Hepatocyte (in vitro differentiated cells): ENCODE measurements at regions not wholly inside any gene's neighbourhood (a gene's known extent, or its start where the extent isn't known, plus 50 kb on each side); places are given as distances from the start of the nearest gene placed in this dataset.
A peak's percentile ranks its signal among the peaks of the same experiment; 100 is the strongest.
"Not testable (repeated sequence)": the region's sequence is repeated elsewhere in the genome, so short reads cannot be mapped to it uniquely, and the experiment has no call there.

Source experiments
- DNase-seq: peaks from one replicate; pipeline ENCODE4 v3.0.0-alpha.2; 2016; ENCODE audit warnings: low spot score
- H2AFZ ChIP-seq: fragments of 200-600 bp; sonication (generic); 2 replicates; pipeline ENCODE4 v1.6.0; 2016; ENCODE audit warnings: antibody characterized with exemption, mild to moderate bottlenecking
- H3K27ac ChIP-seq: fragments of 200-600 bp; sonication (generic); 2 replicates; pipeline ENCODE4 v1.5.1; 2016; ENCODE audit warnings: mild to moderate bottlenecking
- H3K27me3 ChIP-seq: fragments of 200-600 bp; sonication (generic); 2 replicates; pipeline ENCODE4 v1.6.1; 2016
- H3K36me3 ChIP-seq: fragments of 200-600 bp; sonication (generic); replicated peaks from 2 replicates; pipeline ENCODE4 v1.5.1; 2016; ENCODE audit warnings: low read depth; ENCODE audit not compliant: insufficient read depth
- H3K4me1 ChIP-seq: fragments of 200-600 bp; sonication (generic); 2 replicates; pipeline ENCODE4 v1.5.1; 2016; ENCODE audit warnings: mild to moderate bottlenecking, moderate library complexity; ENCODE audit not compliant: insufficient read depth
- H3K4me2 ChIP-seq: fragments of 200-600 bp; sonication (generic); 2 replicates; pipeline ENCODE4 v1.6.0; 2016
- H3K4me3 ChIP-seq: fragments of 200-600 bp; sonication (generic); 2 replicates; pipeline ENCODE4 v1.5.1; 2016; ENCODE audit warnings: mild to moderate bottlenecking
- H3K79me2 ChIP-seq: fragments of 200-600 bp; sonication (generic); 2 replicates; pipeline ENCODE4 v1.6.0; 2017; ENCODE audit warnings: mild to moderate bottlenecking
- H3K9me2 ChIP-seq: fragments of 200-600 bp; sonication (generic); replicated peaks from 2 replicates; pipeline ENCODE4 v1.6.0; 2017; ENCODE audit warnings: mild to moderate bottlenecking; ENCODE audit not compliant: insufficient read depth
- H3K9me3 ChIP-seq: fragments of 200-600 bp; sonication (generic); 2 replicates; pipeline ENCODE4 v1.5.1; 2016; ENCODE audit warnings: low read depth, mild to moderate bottlenecking
- H4K20me1 ChIP-seq: fragments of 200-600 bp; sonication (generic); 2 replicates; pipeline ENCODE4 v1.6.0; 2016; ENCODE audit warnings: mild to moderate bottlenecking; ENCODE audit not compliant: insufficient read depth, poor library complexity, severe bottlenecking
- CTCF ChIP-seq: fragments of 200-600 bp; sonication (generic); IDR thresholded peaks from 2 replicates; pipeline ENCODE4 v1.5.1; 2016; ENCODE audit warnings: antibody characterized with exemption, mild to moderate bottlenecking; ENCODE audit not compliant: poor library complexity
- EZH2 ChIP-seq: fragments of 200-600 bp; sonication (generic); IDR thresholded peaks from 2 replicates; pipeline ENCODE4 v1.6.1; 2016; ENCODE audit warnings: antibody characterized with exemption, mild to moderate bottlenecking, borderline replicate concordance
- EZH2phosphoT487 ChIP-seq: fragments of 200-600 bp; sonication (generic); IDR thresholded peaks from one replicate; pipeline ENCODE4 v1.6.1; 2018; ENCODE audit warnings: antibody characterized with exemption, mild to moderate bottlenecking, low read depth, moderate library complexity; ENCODE audit not compliant: unreplicated experiment, severe bottlenecking
- WGBS: methylation state at CpG from one replicate; pipeline ENCODE4 v1.1.6; 2016; ENCODE audit warnings: low lambda C conversion rate; ENCODE audit errors: missing lambda C conversion rate; 5-methylcytosine and 5-hydroxymethylcytosine counted together

- no peak overlapping the region for H3K4me2 ChIP-seq
- 72% methylated on average over 7 of the region's 7 CpGs for WGBS
These were observed 166.3 kb downstream of the DUSP10 start for GRCh38 chr1:221575605-221576004.

GRCh38 chr1:221576268-221576667 lies 165.6 kb downstream of the DUSP10 start:
- no peaks in the 10 kb centered on the region for H3K27me3 ChIP-seq
- WGBS: 71% methylated on average over 3 of the region's 3 CpGs
- no peaks in the 10 kb centered on the region for H3K36me3 ChIP-seq
- no peaks in the 10 kb centered on the region for H4K20me1 ChIP-seq
- TF ChIP-seq EZH2phosphoT487 (no peak), EZH2 (no peak), CTCF (no peak)
- no peak overlapping the region for H2AFZ ChIP-seq
- DNase-seq: no peak
- H3K4me1 ChIP-seq: no peaks in the 10 kb centered on the region
- H3K9me3 ChIP-seq: no peaks in the 10 kb centered on the region
- no peaks in the 10 kb centered on the region for H3K9me2 ChIP-seq
- H3K4me3 ChIP-seq: no peak overlapping the region
- no peak overlapping the region for H3K4me2 ChIP-seq
- no peaks in the 10 kb centered on the region for H3K79me2 ChIP-seq
- no peak overlapping the region for H3K27ac ChIP-seq

More at GRCh38 chr1:221575605-221576004, 166.3 kb downstream of the DUSP10 start:
- H3K27ac ChIP-seq: no peak overlapping the region
- no peaks in the 10 kb centered on the region for H3K36me3 ChIP-seq
- H3K79me2 ChIP-seq: no peaks in the 10 kb centered on the region
- no peaks in the 10 kb centered on the region for H4K20me1 ChIP-seq
- TF ChIP-seq CTCF (no peak), EZH2phosphoT487 (no peak), EZH2 (no peak)
- H3K9me3 ChIP-seq: no peaks in the 10 kb centered on the region
- no peaks in the 10 kb centered on the region for H3K27me3 ChIP-seq
- no peak overlapping the region for H2AFZ ChIP-seq
- H3K9me2 ChIP-seq: no peaks in the 10 kb centered on the region
- no peaks in the 10 kb centered on the region for H3K4me1 ChIP-seq
- H3K4me3 ChIP-seq: no peak overlapping the region
- peak; percentile 16 for DNase-seq

GRCh38 chr1:221583465-221583864 lies 158.4 kb downstream of the DUSP10 start:
- TF ChIP-seq EZH2: no peak
- TF ChIP-seq EZH2phosphoT487: no peak
- TF ChIP-seq CTCF: no peak
- no peak overlapping the region for H2AFZ ChIP-seq
- WGBS: 88% methylated on average over 2 of the region's 2 CpGs
- H4K20me1 ChIP-seq: no peaks in the 10 kb centered on the region
- H3K27ac ChIP-seq: no peak overlapping the region
- H3K9me2 ChIP-seq: no peaks in the 10 kb centered on the region
- DNase-seq: no peak
- H3K4me3 ChIP-seq: no peak overlapping the region
- no peaks in the 10 kb centered on the region for H3K27me3 ChIP-seq
- no peaks in the 10 kb centered on the region for H3K4me1 ChIP-seq
- H3K9me3 ChIP-seq: peaks cover 3% of the 10 kb centered on the region
- H3K4me2 ChIP-seq: no peak overlapping the region
- H3K79me2 ChIP-seq: no peaks in the 10 kb centered on the region
- H3K36me3 ChIP-seq: no peaks in the 10 kb centered on the region

GRCh38 chr1:221587013-221587412 lies 154.9 kb downstream of the DUSP10 start:
- not testable (repeated sequence) for H4K20me1 ChIP-seq, H2AFZ ChIP-seq, H3K9me3 ChIP-seq, H3K4me3 ChIP-seq, H3K27me3 ChIP-seq, H3K27ac ChIP-seq, H3K36me3 ChIP-seq, H3K4me1 ChIP-seq, H3K4me2 ChIP-seq, H3K9me2 ChIP-seq, H3K79me2 ChIP-seq, DNase-seq
- 88% methylated on average over 1 of the region's 1 CpG for WGBS

- H2AFZ ChIP-seq, H3K9me2 ChIP-seq, H3K36me3 ChIP-seq, H3K4me2 ChIP-seq, H3K4me1 ChIP-seq, DNase-seq, H4K20me1 ChIP-seq, H3K27ac ChIP-seq, H3K9me3 ChIP-seq, H3K4me3 ChIP-seq, H3K27me3 ChIP-seq, H3K79me2 ChIP-seq: not testable (repeated sequence)
These were observed 150.6 kb downstream of the DUSP10 start for GRCh38 chr1:221591250-221591649.
